HepG2 (cell line): ENCODE measurements at regions not wholly inside any gene's neighbourhood (a gene's known extent, or its start where the extent isn't known, plus 50 kb on each side); places are given as distances from the start of the nearest gene placed in this dataset.

ENCODE experiments used
- ADNP ChIP-seq: sonication (generic); formaldehyde crosslinking; IDR thresholded peaks from 2 replicates; pipeline ENCODE4 v1.4.0; 2020; ENCODE audit warnings: missing genetic modification reagents
- CHD2 ChIP-seq: IDR thresholded peaks from 2 replicates; pipeline ENCODE4 v1.6.1; 2011; ENCODE audit warnings: low read depth, low read length, improper control_type of control experiment
- MXI1 ChIP-seq: IDR thresholded peaks from 3 replicates; pipeline ENCODE4 v1.6.1; 2012; ENCODE audit warnings: low read depth, low read length, inconsistent platforms, borderline replicate concordance
- NFKBIZ ChIP-seq: IDR thresholded peaks from 2 replicates; pipeline ENCODE4 v1.6.1; 2018; ENCODE audit warnings: missing genetic modification reagents, missing compliant biosample characterization
- RBM39 ChIP-seq: fragments of 200-400 bp; formaldehyde crosslinking; IDR thresholded peaks from one replicate; pipeline ENCODE4 v1.6.1; 2018; ENCODE audit warnings: antibody characterized with exemption, mild to moderate bottlenecking, low read depth, low read length; ENCODE audit not compliant: poor library complexity, severe bottlenecking
- SP2 ChIP-seq: sonication (generic); formaldehyde crosslinking; IDR thresholded peaks from 2 replicates; pipeline ENCODE4 v1.5.1; 2020; ENCODE audit warnings: mild to moderate bottlenecking, missing genetic modification reagents
- TSC22D2 ChIP-seq: sonication (generic); formaldehyde crosslinking; IDR thresholded peaks from 2 replicates; pipeline ENCODE4 v1.5.1; 2020; ENCODE audit warnings: missing genetic modification reagents, mild to moderate bottlenecking, borderline replicate concordance
- ZFP62 ChIP-seq: sonication (generic); formaldehyde crosslinking; IDR thresholded peaks from 2 replicates; pipeline ENCODE4 v1.4.0; 2020; ENCODE audit warnings: missing genetic modification reagents
- ZFX ChIP-seq: sonication (generic); formaldehyde crosslinking; IDR thresholded peaks from 2 replicates; pipeline ENCODE4 v1.4.0; 2020; ENCODE audit warnings: mild to moderate bottlenecking, low read depth, missing genetic modification reagents, moderate library complexity
- TF ChIP-seq, protein P1 (sequence below): sonication (generic); formaldehyde crosslinking; IDR thresholded peaks from 2 replicates; pipeline ENCODE4 v1.4.0; 2020; ENCODE audit warnings: missing genetic modification reagents
- TF ChIP-seq, protein P2 (sequence below): conservative IDR thresholded peaks from 2 replicates; pipeline ENCODE4 v1.6.1; 2018; ENCODE audit warnings: missing genetic modification reagents

DNA sequence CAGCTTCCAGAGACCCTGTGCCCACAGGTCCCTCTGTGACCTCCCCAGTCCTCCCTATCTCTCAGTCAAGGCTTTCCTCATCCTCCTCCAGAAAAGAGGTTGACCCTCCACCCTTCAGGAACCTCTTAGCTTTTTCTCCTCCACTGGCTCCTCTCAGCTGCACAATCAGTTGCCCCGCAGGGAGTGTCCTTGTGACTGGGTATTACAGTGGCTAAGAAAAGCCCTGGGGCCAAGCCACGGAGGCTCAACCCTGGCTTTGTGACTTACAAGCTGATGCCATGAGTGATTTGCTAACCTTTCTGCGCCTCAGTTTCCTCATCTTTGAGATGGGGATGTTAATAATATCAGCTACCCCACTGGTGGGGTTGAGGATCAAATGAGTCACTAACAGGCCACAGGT, 66.4 kb upstream of the ZMIZ1 start:
- TF ChIP-seq TSC22D2, result no peak
- no peak for TF ChIP-seq NFKBIZ
- no peak for TF ChIP-seq CHD2
- TF ChIP-seq, protein P1, sequence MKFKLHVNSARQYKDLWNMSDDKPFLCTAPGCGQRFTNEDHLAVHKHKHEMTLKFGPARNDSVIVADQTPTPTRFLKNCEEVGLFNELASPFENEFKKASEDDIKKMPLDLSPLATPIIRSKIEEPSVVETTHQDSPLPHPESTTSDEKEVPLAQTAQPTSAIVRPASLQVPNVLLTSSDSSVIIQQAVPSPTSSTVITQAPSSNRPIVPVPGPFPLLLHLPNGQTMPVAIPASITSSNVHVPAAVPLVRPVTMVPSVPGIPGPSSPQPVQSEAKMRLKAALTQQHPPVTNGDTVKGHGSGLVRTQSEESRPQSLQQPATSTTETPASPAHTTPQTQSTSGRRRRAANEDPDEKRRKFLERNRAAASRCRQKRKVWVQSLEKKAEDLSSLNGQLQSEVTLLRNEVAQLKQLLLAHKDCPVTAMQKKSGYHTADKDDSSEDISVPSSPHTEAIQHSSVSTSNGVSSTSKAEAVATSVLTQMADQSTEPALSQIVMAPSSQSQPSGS, result no peak
- TF ChIP-seq ADNP, result no peak
- TF ChIP-seq MXI1, result no peak
- no peak for TF ChIP-seq ZFP62 (CRISPR knock-in tag)
- TF ChIP-seq RBM39, result no peak
- TF ChIP-seq ZFX, result no peak
- TF ChIP-seq, protein P2, sequence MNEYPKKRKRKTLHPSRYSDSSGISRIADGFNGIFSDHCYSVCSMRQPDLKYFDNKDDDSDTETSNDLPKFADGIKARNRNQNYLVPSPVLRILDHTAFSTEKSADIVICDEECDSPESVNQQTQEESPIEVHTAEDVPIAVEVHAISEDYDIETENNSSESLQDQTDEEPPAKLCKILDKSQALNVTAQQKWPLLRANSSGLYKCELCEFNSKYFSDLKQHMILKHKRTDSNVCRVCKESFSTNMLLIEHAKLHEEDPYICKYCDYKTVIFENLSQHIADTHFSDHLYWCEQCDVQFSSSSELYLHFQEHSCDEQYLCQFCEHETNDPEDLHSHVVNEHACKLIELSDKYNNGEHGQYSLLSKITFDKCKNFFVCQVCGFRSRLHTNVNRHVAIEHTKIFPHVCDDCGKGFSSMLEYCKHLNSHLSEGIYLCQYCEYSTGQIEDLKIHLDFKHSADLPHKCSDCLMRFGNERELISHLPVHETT (CRISPR knock-in tag), result no peak
- TF ChIP-seq SP2, result no peak
